GM12865 (cell line): ENCODE measurements at regions not wholly inside any gene's neighbourhood (a gene's known extent, or its start where the extent isn't known, plus 50 kb on each side); places are given as distances from the start of the nearest gene placed in this dataset.

Experiments
- DNase-seq: peaks from one replicate; pipeline ENCODE4 v3.0.0; 2010; ENCODE audit warnings: low read depth
- H3K4me3 ChIP-seq: 2 replicates; pipeline ENCODE4 v1.5.1; 2011; ENCODE audit warnings: mild to moderate bottlenecking, low read depth, low read length, control low read depth
- CTCF ChIP-seq: IDR thresholded peaks from 2 replicates; pipeline ENCODE4 v1.5.1; 2011; ENCODE audit warnings: low read length, control low read depth, low read depth, inconsistent platforms; ENCODE audit not compliant: insufficient read depth; ENCODE audit errors: missing control alignments

DNA sequence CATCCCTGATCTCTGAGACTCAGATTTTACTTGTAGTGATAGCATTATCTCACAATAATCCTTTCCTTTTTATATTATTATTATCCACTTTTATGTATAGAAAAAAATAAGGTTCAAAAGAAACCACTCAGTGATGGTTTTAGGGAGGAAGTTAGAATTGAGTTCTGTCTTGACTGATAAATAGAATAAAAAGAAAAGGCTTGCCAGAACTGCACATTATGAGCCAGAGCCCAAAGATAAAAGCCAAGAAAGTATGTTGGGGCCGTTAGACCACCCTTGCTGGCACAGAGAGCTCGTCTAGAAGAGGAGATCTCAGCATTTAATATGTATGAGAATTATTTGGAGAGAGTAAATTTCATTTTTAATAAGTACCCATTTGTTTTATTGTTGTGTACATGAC, 103.2 kb downstream of the TSPAN8 start:
- TF ChIP-seq CTCF, result no peak
- no peak overlapping the region for H3K4me3 ChIP-seq
- DNase-seq, result no peak

- H3K4me3 ChIP-seq, result no peak overlapping the region
- no peak for DNase-seq
- no peak for TF ChIP-seq CTCF
Measured at GRCh38 chr12:71046215-71046614, 111.6 kb downstream of the TSPAN8 start.

GRCh38 chr12:71045781-71046180, 112.0 kb downstream of the TSPAN8 start:
- H3K4me3 ChIP-seq, result no peak overlapping the region
- TF ChIP-seq CTCF, result no peak
- peak; percentile 6 for DNase-seq

- TF ChIP-seq CTCF, result no peak
- DNase-seq, result no peak
- H3K4me3 ChIP-seq, result no peak overlapping the region
Measured at GRCh38 chr12:71041476-71041875, 116.3 kb downstream of the TSPAN8 start.

GRCh38 chr12:71038960-71039359, 118.4 kb upstream of the PTPRR start:
- H3K4me3 ChIP-seq, result no peak overlapping the region
- DNase-seq, result no peak
- no peak for TF ChIP-seq CTCF

DNA sequence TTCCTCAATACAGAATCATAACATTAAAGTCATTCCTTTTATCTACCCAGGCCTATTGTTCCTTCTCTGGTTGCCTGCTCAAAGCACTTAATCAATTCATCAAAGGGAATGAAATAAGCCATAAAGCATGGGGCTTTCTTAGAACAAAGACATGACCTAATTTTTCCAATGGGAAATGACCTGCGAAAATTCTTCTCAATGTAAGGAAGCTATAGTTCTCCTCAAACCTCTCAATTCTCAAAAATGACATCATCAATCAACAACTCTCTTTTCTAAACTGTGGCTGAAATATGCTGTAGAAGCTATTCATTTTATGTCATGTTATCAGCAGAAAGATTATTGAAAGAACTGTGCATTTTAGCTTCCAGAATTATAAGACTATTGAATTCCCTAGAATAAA, 116.0 kb upstream of the PTPRR start:
- TF ChIP-seq CTCF, result no peak
- no peak overlapping the region for H3K4me3 ChIP-seq
- DNase-seq, result no peak

DNA sequence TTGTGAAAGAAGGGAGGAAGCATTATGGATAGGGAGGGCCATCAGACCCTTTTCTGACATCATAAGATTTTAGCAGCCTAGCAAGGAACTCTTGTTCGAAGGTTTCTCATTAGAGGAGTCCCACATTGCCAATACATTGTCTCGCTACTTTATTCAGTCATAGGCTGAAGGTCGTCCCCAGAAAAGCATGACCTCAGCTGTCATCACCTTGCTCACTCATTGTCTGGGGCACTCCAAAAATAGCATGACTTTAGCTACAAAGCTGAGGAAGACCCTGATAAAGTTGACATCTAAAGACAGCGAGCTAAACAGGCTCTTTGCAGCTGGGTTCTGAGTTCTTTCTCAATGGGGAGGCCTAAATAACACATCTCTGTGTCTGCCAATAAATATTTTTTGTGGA, 112.4 kb upstream of the PTPRR start:
- H3K4me3 ChIP-seq, result no peak overlapping the region
- no peak for DNase-seq
- TF ChIP-seq CTCF, result no peak
